Cardiac muscle cell (in vitro differentiated cells and primary cell): ENCODE measurements at regions not wholly inside any gene's neighbourhood (a gene's known extent, or its start where the extent isn't known, plus 50 kb on each side); places are given as distances from the start of the nearest gene placed in this dataset.
A peak's percentile ranks its signal among the peaks of the same experiment; 100 is the strongest.

Experiments
- DNase-seq, 2 donors: peaks; one replicate each; pipeline versions ENCODE4 v3.0.0 to v3.0.0-alpha.2; 2010 to 2017; ENCODE audit warnings: low read depth in 1 of 2, low spot score in 1 of 2
- H3K27ac ChIP-seq: fragments of 200-600 bp; sonication (generic); 2 replicates; pipeline ENCODE4 v1.5.1; 2016
- H3K27me3 ChIP-seq: fragments of 200-600 bp; sonication (generic); 2 replicates; pipeline ENCODE4 v1.6.0; 2016; ENCODE audit warnings: control low read depth
- H3K36me3 ChIP-seq: fragments of 200-600 bp; sonication (generic); 2 replicates; pipeline ENCODE4 v1.5.1; 2016; ENCODE audit warnings: control low read depth
- H3K4me1 ChIP-seq: fragments of 200-600 bp; sonication (generic); 2 replicates; pipeline ENCODE4 v1.8.1; 2017; ENCODE audit warnings: low read depth, mild to moderate bottlenecking, mixed run types
- H3K4me3 ChIP-seq: fragments of 200-600 bp; sonication (generic); 2 replicates; pipeline ENCODE4 v1.5.1; 2016; ENCODE audit warnings: mild to moderate bottlenecking
- H3K9me3 ChIP-seq: fragments of 200-600 bp; sonication (generic); 2 replicates; pipeline ENCODE4 v1.5.1; 2017; ENCODE audit warnings: low read depth, mild to moderate bottlenecking, control low read depth
- TF ChIP-seq, protein P1 (sequence below): IDR thresholded peaks from 2 replicates; pipeline ENCODE4 v1.5.1; 2012; ENCODE audit warnings: low read depth, mild to moderate bottlenecking, low read length

DNA sequence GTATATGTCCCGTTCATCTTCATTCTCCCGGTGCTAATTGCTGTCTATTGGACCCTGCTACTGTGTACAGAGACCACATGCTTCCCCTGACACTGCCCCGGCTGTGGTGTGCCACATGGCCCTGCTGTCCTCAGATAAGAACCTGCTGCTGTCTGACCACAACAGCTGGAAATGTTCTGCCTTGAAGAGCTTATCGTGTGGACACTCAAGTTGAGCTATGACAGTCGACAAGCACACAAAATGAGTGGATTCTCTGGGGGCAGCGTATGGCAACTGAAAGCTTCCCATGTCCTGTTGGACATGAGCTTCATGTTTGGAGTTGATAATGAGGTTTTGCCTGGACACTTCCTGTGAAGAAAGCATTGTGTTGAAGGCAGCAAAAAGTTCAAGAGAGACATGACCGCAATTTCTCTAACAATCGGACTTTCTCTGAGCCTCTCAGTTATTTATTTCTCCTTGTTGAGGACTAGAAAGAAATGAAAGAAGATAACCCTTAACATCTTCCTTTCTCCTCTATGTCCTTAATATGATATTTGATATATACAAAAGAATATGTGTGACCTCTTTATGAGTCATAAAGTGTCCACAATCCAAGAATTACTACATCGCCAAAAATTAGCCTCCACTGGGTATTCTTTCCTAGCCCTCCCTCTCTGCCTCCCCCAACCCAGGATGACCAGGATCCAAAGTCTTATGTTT, 187.1 kb upstream of the TCF21 start:
- Histone ChIP-seq H3K4me1 (no peaks in the 10 kb centered on the region), H3K4me3 (no peak overlapping the region), H3K36me3 (no peaks in the 10 kb centered on the region), H3K9me3 (no peaks in the 10 kb centered on the region), H3K27me3 (no peaks in the 10 kb centered on the region), H3K27ac (no peak overlapping the region)
- TF ChIP-seq, protein P1, sequence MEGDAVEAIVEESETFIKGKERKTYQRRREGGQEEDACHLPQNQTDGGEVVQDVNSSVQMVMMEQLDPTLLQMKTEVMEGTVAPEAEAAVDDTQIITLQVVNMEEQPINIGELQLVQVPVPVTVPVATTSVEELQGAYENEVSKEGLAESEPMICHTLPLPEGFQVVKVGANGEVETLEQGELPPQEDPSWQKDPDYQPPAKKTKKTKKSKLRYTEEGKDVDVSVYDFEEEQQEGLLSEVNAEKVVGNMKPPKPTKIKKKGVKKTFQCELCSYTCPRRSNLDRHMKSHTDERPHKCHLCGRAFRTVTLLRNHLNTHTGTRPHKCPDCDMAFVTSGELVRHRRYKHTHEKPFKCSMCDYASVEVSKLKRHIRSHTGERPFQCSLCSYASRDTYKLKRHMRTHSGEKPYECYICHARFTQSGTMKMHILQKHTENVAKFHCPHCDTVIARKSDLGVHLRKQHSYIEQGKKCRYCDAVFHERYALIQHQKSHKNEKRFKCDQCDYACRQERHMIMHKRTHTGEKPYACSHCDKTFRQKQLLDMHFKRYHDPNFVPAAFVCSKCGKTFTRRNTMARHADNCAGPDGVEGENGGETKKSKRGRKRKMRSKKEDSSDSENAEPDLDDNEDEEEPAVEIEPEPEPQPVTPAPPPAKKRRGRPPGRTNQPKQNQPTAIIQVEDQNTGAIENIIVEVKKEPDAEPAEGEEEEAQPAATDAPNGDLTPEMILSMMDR, result no peak
- peak; percentile 7 to 75 for DNase-seq

DNA sequence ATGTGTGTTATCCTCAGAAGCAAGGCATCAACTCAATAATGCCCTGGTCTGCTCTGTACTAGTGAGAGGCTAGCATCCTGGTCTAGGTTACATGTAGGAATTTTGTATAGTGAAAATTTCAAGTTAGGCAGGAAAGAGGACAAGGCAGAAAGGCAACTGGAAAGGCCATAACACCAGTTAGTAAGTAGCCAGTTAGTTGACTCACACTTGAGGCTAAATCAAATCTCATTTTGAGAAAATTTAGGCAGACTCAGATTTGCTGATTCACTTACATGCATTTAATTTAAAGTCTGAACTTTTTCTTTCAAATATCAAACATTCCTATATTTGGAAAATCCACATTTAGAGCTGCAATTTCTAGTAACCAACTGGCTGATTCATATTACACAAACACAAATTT, 184.5 kb upstream of the TCF21 start:
- TF ChIP-seq, protein P1, result no peak

DNA sequence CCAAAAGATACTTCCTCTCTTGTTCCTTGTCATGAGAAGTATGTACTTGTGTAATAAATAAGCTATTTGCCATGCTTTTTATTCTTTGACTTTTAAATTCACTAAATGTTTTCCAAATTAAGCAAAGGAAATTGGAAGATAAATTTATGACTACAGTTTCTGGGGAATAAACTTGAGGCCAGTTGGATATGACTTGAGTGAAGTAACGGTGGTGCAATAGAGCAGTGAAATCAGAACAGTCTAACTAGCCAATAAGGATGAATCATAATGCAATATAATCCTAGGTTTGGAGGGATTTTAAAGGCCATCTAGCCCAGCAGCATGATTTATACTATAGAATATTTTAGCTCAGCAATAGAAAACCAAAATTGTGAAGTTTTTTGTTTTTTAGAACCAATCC, 183.8 kb upstream of the TCF21 start:
- peak in 1 of 2 donors; percentile 79 for DNase-seq
- Histone ChIP-seq H3K4me1 (no peaks in the 10 kb centered on the region), H3K27ac (no peak overlapping the region)

More for the DNA sequence above, 184.5 kb upstream of the TCF21 start:
- DNase-seq, result no peak
- Histone ChIP-seq H3K27ac (no peak overlapping the region), H3K4me3 (no peak overlapping the region), H3K27me3 (no peaks in the 10 kb centered on the region), H3K9me3 (no peaks in the 10 kb centered on the region), H3K36me3 (no peaks in the 10 kb centered on the region), H3K4me1 (no peaks in the 10 kb centered on the region)

DNA sequence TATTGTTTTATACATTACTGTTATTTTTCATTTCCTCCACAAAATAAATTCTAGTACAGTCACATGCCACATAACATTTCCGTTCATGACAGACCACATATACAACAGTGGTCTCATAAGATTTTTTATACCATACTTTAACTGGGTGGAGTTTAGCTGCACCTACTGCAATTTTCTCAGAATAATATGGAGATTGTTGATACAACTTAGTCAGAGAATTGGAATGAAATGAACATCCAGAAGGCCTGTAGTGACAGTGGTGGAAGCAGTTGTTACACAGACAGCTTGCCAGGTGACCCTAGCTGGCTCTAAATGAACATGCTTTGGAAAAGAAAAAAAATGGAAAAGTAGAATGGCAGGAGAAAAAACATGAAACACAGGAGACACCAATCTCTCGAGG, 183.2 kb upstream of the TCF21 start:
- TF ChIP-seq, protein P1, result no peak
- Histone ChIP-seq H3K4me1 (no peaks in the 10 kb centered on the region), H3K9me3 (no peaks in the 10 kb centered on the region), H3K36me3 (no peaks in the 10 kb centered on the region), H3K4me3 (no peak overlapping the region), H3K27me3 (no peaks in the 10 kb centered on the region), H3K27ac (no peak overlapping the region)
- no peak for DNase-seq

More for the DNA sequence above, 183.8 kb upstream of the TCF21 start:
- Histone ChIP-seq H3K9me3 (no peaks in the 10 kb centered on the region), H3K36me3 (no peaks in the 10 kb centered on the region), H3K27me3 (no peaks in the 10 kb centered on the region), H3K4me3 (no peak overlapping the region)
- TF ChIP-seq, protein P1, result no peak

DNA sequence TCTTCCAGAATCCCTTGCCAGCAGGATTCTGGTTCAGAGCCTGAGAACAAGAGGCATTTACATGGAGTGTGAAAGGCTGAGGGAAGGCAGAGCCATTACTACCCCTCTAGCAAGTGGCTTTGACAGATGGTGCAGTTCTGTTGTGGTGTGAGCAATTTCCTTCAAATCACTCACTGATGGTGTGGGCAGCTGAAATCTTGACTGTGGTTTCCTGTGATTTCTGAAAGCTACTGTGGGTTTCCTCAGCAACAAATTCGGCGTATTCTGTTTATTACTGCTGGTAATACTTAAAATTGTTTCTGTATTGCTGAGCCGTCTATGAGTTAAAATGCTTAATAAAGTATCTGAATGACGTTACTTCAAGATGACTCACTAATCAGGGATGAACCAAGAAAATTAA, 181.5 kb upstream of the TCF21 start:
- Histone ChIP-seq H3K4me3 (no peak overlapping the region), H3K9me3 (no peaks in the 10 kb centered on the region), H3K27me3 (no peaks in the 10 kb centered on the region), H3K4me1 (no peaks in the 10 kb centered on the region), H3K36me3 (no peaks in the 10 kb centered on the region), H3K27ac (no peak overlapping the region)
- DNase-seq, result peak in 1 of 2 donors; percentile 93
- TF ChIP-seq, protein P1, result no peak

DNA sequence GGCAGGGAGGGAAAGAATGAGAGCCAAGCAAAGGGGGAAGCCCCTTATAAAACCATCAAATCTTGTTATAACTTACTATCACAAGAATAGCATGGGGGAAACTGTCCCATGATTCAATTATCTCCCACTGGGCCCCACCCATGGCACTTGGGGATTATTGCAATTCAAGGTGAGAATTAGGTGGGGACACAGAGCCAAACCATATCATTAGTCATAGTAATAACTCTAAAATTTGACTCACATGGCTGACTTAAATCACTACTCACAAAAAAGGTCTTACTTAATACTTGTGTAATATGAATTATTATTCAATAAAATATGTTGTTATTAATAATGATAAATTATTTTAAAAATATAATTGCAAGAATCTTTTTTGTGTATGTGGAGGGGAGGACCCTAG, 178.1 kb upstream of the TCF21 start:
- H3K4me1 ChIP-seq, result no peaks in the 10 kb centered on the region
- TF ChIP-seq, protein P1, result no peak
- DNase-seq, result no peak
- no peaks in the 10 kb centered on the region for H3K27me3 ChIP-seq
- no peaks in the 10 kb centered on the region for H3K9me3 ChIP-seq
- H3K36me3 ChIP-seq, result no peaks in the 10 kb centered on the region
- no peak overlapping the region for H3K27ac ChIP-seq
- no peak overlapping the region for H3K4me3 ChIP-seq
